ENCODE measurements at regions not wholly inside any gene's neighbourhood (a gene's known extent, or its start where the extent isn't known, plus 50 kb on each side); places are given as distances from the start of the nearest gene placed in this dataset.

- CTCF ChIA-PET: no interaction called here
- DNase-seq (no peak), ATAC-seq (ENCODE audit: low read depth) (no peak)
- no peaks in the 10 kb centered on the region for H3K79me1 ChIP-seq (ENCODE audit: low read depth in 1 of 2, low read length in 2 of 2)
- no peak overlapping the region for H3K56ac ChIP-seq (ENCODE audit: extremely low read depth, insufficient read depth, low read length)
- H3K18ac ChIP-seq (ENCODE audit: low read depth, low read length): no peak overlapping the region
- TF ChIP-seq MAZ (IDR thresholded peaks at IDR 0.05; ENCODE audit: borderline replicate concordance, low read depth, low read length): no peak
- TF ChIP-seq MAFK (IDR thresholded peaks at IDR 0.05; ENCODE audit: low read depth, low read length): no peak
- TF ChIP-seq SMC3 (IDR thresholded peaks at IDR 0.05; ENCODE audit: low read depth, low read length): no peak
- TF ChIP-seq ELK1 (IDR thresholded peaks at IDR 0.05; ENCODE audit: borderline replicate concordance, low read depth, low read length): no peak
- TF ChIP-seq MXI1 (IDR thresholded peaks at IDR 0.05; ENCODE audit: borderline replicate concordance, low read depth, low read length): no peak
- TF ChIP-seq POLR2A (IDR thresholded peaks at IDR 0.05; ENCODE audit: low read depth, low read length): no peak
- intact Hi-C loops (cut with micrococcal nuclease) (no loop called here), in situ Hi-C loops (cut with MboI; ENCODE audit: low sequenced_read_pairs) (no loop called here), dilution Hi-C loops (cut with HindIII; ENCODE audit: low sequenced_read_pairs, unreplicated experiment) (no loop called here)
- POLR2A ChIA-PET (ENCODE audit: unreplicated experiment): no interaction called here
- no peak overlapping the region for H2AK5ac ChIP-seq (ENCODE audit: low read depth, low read length)
- H2BK15ac ChIP-seq (ENCODE audit: low read depth, low read length): no peak overlapping the region
- H3K9me1 ChIP-seq (ENCODE audit: insufficient read depth, low read length): no peaks in the 10 kb centered on the region
- no peak overlapping the region for H2AK9ac ChIP-seq (replicated peaks; ENCODE audit: low read depth, low read length, poor library complexity)
- no peaks in the 10 kb centered on the region for H3K36me3 ChIP-seq (ENCODE audit: control insufficient read depth, insufficient read depth, low read length)
- H2BK5ac ChIP-seq (ENCODE audit: low read depth, low read length, poor library complexity, severe bottlenecking): no peak overlapping the region
- no peaks in the 10 kb centered on the region for H3K4me1 ChIP-seq (ENCODE audit: control insufficient read depth, insufficient read depth, low read length)
- H3K23ac ChIP-seq (ENCODE audit: low read depth, low read length): no peak overlapping the region
- H3K27me3 ChIP-seq (ENCODE audit: control insufficient read depth, insufficient read depth, low read length): no peaks in the 10 kb centered on the region
- no peak overlapping the region for H4K5ac ChIP-seq (ENCODE audit: low read depth, low read length)
- H4K20me1 ChIP-seq (ENCODE audit: insufficient read depth, low read length): no peaks in the 10 kb centered on the region
- no peak overlapping the region for H4K91ac ChIP-seq (ENCODE audit: insufficient read depth, low read depth, low read length)
- no peak overlapping the region for H2BK120ac ChIP-seq (ENCODE audit: low read depth, low read length)
- no peak overlapping the region for H3K14ac ChIP-seq (replicated peaks; ENCODE audit: low read depth, low read length)
- H2BK20ac ChIP-seq (ENCODE audit: low read depth, low read length): no peak overlapping the region
- no peak overlapping the region for H3K4me3 ChIP-seq (ENCODE audit: insufficient read depth, low read depth, low read length)
- H2AFZ ChIP-seq (replicated peaks; ENCODE audit: low read length, poor library complexity): no peak overlapping the region
- H3K4me2 ChIP-seq (ENCODE audit: low read depth, low read length): no peak overlapping the region
- H3K27ac ChIP-seq (ENCODE audit: insufficient read depth, low read length): no peak overlapping the region
- H3K9me3 ChIP-seq (ENCODE audit: control insufficient read depth, insufficient read depth, low read length): peaks cover 2% of the 10 kb centered on the region; the same call in 1 of the 2 replicates
- BruUV-seq (replicated peaks): no TSS peak
- WGBS, 2 experiments (ENCODE audit: extremely low coverage in 2 of 2, insufficient read length in 1 of 2): no CpG with 5 or more reads among the region's 1 CpG
- no peak overlapping the region for H3K9ac ChIP-seq (ENCODE audit: low read depth, low read length)
- H3K4ac ChIP-seq (ENCODE audit: low read depth, low read length): no peak overlapping the region
- no peak overlapping the region for H4K8ac ChIP-seq (ENCODE audit: low read depth in 2 of 2, low read length in 2 of 2)
These were observed 465.1 kb downstream of the MEI4 start for GRCh38 chr6:78117966-78118365.

Data from IMR-90 (cell line).